Activated CD8-positive, alpha-beta memory T cell treated with anti-CD3 and anti-CD28 coated beads for 48 hours (primary cell): ENCODE measurements at regions not wholly inside any gene's neighbourhood (a gene's known extent, or its start where the extent isn't known, plus 50 kb on each side); places are given as distances from the start of the nearest gene placed in this dataset.
"Not testable (repeated sequence)": the region's sequence is repeated elsewhere in the genome, so short reads cannot be mapped to it uniquely, and the experiment has no call there.

Source experiments
- DNase-seq, 3 experiments: peaks; one replicate each; pipeline ENCODE4 v3.0.0-alpha.2; 2020; ENCODE audit warnings: low read depth in 2 of 3, low spot score in 2 of 3

DNA sequence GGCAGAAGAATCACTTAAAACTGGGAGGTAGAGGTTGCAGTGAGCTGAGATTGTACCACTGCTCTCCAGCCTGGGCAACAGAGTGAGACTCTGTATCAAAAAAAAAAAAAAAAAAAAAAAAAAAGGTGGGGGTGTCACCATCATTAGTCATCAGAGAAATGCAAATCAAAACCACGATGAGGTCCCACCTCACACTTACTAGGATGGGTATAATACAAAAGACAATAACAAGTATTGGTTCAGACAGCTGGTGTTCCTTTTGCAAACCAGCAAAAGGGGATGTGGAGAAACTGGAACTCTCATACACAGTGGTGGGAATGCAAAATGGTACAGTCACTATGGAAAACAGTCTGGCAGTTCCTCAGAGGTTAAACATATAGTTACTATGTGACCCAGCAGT, 78.7 kb upstream of the TSC22D2 start:
- DNase-seq: no peak

DNA sequence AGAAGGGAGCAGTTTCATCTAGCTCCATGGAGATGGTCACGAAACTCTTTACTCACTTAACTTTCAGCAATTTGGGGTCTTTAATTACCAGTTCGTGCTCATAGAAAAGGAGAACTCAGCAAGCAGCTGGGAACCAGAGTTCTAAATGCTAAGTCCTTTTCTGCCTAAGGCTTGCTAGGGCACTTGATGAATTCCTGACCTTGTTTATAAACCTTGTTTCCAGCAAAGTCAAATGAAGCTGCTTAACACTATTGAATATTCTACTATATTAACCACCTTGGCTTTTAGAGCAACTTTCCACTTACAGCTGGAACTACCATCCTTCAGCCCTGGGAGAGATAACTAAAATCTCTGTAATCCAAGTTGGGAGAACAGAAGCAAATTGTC, 79.5 kb upstream of the TSC22D2 start:
- DNase-seq: no peak

DNA sequence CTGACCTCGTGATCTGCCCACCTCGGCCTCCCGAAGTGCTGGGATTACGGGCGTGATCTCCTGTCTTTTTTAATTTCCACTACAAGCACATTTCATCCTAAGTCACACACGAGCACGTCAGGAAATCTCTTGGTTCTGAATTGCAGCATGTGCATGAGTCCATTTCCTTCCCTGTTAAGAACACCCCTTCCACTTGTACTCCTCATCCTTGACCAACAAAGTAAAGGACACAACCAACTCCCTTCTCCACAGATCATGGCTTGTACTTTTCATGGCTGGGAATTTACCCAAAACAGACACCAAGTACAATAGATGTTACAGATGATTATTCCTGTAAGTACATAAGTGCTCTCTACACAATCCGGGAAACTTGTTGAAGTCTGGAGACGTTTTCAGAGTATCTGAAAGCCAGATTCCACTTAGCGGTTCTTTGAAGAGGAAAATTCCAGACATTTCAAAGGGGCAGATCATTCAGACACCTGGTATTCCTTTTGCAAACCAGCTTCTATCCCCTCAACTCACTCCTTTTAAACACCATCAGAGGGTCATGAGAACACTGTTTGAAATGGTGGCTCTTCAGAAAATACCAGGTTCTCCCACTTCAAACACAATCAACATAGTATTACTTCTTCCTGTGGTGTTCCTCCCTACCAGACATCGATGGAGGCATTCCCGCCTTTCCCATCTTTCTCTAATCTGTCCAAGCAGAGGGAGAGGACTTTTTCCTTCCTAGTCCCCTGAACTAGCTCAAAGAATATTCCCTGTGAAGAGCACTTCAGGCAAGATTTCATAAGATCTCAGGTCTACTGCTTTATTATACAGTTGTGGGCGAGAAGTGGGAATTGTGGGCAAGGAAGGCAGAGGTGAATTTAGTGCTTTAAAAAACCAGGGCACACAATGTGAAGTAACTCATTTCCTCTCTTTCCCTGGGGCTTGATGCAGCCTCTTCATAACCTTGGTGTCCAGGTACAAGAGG, 80.1 kb upstream of the TSC22D2 start:
- DNase-seq: no peak

DNA sequence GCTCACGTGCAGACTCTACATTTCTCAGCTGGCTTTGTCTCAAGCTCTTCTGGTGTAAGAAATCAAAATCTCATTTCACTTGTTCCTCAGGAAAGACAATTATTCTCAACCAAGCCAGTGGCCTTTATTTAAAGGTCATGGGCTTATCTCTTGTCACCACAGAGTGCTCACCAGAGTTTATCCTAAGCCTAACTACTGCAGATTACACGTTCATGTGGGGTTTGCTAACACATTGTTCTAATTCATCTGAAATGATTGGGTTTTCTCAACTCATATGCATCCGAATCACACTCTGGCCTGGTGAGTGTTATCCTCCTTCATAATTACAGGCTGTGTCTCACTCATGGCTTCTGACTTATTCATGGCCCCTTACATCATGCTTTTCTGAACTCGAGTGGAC, 83.3 kb upstream of the TSC22D2 start:
- DNase-seq: no peak

DNA sequence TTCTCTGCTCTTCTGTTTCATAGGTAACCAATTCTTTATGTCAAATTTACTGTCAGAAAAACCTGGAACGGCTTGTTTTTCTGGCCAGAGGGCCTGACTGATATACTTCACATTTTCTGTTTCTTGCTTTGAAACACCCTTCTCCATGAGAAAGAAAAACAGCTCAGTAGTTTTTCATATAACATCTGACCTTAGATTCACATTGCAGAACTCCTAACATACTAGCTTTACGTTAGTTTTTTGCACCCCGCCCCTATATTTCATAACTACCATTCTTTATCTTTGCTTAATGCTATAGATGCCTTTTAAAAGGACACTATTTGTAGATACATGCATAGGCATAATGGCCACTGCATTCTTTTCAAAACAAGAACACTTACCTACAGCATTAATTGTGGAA, 83.9 kb upstream of the TSC22D2 start:
- no peak for DNase-seq

DNA sequence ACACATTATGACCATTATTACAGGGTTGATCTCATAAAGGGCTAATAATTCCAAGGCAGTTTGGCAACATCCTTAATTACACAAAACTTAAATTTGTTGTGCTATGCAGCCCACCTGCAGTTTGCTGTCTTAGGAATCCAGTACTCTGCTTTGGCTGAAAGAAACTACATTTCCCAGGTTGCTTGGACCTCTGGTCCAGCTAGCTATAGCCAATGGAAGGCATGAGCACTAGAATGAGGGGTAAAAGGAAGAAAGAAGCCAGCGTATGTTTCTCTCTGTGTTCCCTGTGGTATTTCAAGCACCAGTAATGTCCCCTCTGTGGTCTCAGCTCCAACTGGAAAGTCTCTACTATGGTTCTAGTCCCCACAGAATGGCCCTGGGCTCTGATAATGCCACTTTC, 84.3 kb upstream of the TSC22D2 start:
- DNase-seq: no peak

DNA sequence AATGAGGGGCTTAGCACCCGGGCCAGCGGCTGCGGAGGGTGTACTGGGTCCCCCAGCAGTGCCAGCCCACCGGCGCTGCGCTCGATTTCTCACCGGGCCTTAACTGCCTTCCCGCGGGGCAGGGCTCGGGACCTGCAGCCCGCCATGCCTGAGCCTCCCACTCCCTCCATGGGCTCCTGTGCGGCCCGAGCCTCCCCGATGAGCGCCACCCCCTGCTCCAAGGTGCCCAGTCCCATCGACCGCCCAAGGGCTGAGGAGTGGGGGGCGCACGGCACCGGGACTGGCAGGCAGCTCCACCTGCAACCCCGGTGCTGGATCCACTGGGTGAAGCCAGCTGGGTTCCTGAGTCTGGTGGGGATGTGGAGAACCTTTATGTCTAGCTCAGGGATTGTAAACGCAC, 85.0 kb upstream of the TSC22D2 start:
- not testable (repeated sequence) for DNase-seq

DNA sequence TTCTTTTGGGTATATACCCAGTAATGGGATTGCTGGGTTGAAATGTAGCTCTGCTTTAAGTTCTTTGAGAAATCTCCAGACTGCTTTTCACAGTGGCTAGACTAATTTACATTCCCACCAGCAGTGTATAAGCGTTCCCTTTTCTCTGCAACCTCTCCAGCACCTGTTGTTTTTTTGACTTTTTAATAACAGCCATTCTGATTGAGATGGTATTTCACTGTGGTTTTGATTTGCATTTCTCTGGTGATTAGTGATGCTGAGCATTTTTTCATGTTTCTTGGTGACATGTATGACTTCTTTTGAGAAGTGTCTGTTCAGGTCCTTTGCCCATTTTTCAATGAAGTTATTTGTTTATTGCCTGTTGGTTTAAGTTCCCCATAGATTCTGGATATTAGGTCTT, 87.1 kb upstream of the TSC22D2 start:
- DNase-seq: not testable (repeated sequence)

DNA sequence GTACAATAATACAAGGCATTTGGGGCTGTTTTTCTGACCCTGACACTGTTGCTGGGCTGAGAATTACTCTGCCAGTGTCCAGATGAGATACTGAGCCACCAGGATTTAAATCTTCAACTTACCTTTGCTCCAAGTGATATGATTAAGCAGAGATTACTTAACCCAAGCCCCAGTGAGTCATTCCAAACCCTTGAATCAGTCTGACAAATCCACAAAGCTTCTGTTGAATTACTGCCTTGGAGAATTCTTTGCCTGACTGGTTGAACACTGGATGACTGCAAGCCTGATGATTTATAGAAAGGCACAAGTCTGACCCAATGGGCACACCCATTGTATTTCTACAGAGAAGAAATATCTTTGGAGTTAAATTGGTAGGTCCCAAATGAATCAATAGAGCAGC, 88.2 kb upstream of the TSC22D2 start:
- no peak for DNase-seq

DNA sequence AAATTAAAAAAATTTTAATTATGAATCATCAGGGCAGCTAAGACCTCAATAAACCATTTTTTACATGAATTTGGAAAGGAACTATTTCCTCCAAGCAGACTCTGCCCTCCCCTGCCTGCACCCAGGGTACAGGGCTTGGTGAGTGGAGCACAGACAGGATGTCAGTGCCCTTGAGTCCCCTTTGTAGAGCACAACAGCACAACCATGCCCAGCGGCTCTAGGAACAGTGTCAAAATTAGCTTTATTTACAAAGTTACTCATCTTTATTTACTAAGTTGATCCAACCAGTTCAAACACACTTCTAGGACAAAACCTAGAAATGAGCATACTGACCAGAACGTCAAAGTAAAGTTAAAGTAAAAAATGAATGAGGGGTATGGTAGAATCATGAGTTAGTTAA, 90.6 kb upstream of the TSC22D2 start:
- no peak for DNase-seq

DNA sequence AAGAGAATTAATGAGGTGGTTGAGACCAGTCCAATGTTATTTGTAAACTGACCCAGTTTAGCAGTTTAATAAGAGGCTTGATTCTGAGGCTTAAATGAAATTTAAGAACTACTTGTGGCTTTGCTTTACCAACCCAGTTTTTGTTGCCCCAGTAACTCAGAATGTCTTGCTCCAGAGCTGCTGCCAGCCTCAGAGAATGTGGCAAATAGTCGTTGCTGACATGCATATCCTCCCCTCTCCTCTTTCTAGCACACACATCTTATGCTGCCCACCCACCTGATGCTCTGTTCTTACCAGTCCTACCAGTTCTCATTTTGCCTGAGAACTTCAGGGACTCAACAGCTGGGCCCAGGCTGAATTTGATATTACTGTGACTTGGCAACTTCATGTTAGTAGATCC, 92.4 kb upstream of the TSC22D2 start:
- DNase-seq: no peak

DNA sequence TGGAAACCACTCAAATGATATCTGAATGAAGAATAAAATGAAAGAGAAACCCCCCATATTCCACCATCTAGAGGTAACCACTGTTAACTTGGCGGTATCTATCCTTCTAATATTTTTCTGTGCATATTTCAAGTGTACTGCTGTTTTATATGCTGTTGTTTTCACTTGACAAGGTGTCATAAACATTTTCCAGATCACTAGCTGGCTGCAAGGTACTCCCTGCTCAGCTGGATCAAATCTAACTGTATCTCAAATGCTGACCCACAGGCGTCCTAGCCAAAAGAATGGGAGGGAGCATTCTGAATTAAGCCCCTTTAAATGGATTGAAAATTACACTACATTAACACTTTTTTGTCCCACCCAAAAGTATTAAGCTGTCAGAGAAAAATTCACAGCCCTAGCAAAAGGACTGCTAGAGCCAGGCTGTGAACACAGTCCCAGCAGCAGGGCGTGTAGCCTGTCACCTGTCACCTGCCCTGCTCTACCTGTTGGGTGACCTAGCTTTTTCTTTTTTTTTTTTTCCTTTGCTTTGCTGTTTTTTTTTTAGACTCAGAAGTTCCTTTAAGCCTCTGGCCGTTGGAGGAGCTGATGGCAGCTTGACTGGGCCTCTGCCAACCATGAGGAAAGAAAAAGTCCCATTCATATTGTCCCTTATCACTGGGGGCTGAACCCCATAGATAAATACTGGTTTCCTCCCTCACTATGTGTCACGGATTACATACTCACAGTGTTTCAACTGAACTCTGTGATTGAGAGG, 93.7 kb upstream of the TSC22D2 start:
- no peak for DNase-seq

DNA sequence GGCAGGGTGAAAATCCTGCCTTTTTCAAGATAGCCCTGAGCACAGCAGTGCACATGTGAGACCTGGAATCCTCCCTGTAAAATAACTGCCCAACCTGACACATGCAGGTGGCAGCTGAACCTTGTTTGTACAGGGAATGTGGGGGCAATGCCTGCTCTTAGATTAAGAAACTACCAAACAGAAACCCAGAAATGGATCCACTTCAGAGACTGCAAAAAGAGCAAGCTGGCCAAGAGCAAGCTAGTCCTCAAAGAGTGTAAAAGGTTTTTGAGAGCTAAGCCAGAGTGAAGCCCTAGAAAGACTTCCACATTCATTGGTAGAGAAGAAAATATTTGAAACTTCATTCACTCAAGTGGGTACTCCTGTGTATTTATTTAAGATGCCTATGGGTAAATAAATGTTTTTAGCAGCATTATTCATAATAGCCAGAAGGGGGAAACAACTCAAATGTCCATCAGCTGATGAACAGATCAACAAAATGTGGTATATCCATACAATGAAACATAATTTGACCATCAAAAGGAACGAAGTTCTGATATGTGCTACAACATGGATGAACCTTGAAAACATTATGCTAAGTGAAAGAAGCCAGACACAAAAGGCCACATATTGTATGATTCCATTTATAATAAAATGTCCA, 96.0 kb upstream of the TSC22D2 start:
- DNase-seq: no peak

DNA sequence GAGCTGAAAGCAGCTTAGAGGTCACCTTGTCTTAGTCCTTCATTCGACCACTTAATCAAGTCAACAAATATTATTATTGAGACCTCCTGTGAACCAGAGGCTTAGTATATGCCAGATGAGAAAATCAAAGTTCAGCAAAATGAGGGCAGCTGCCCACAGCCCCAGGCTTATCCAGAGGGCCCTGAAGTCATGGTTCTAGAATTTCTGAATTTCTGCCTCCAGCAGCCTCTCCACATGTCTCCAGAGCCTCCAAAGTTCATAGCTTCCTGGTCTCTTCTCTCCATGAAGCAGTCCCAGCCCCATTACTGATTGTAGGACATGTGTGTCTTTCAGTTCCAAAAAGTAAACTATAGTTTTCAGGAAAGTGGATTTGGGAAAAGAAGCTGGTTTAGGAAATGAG, 96.9 kb upstream of the TSC22D2 start:
- DNase-seq: no peak

DNA sequence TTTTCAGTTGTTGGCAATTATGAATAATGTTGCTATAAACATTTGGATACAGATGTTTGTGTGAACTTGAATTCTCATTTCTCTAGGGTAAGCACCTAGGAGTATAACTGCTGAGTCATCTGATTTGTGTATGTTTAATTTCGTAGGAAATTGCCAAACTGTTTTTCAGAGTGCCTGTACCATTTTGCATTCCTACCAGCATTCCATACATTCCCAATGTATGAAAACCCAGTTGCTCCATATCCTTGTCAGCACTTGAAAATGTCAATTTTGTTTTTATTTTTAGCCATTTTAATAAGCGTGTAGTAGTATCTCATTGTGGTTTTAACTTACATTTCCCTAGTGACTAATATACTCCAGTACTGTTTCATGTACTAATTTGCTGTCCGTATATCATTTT, 98.5 kb upstream of the TSC22D2 start:
- DNase-seq: no peak

DNA sequence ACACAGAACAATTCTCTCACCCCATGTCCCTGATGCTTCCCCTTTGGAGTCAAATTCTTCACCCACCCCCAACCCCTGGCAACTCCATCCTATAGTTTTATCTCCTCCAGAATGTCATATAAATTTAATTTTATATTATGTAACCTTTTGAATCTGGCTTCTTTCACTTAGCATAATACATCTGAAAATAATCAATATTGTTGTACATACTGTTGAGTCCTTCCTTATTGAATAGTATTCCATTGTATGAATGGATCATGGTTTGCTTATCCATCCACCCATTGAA, 98.9 kb upstream of the TSC22D2 start:
- no peak for DNase-seq

DNA sequence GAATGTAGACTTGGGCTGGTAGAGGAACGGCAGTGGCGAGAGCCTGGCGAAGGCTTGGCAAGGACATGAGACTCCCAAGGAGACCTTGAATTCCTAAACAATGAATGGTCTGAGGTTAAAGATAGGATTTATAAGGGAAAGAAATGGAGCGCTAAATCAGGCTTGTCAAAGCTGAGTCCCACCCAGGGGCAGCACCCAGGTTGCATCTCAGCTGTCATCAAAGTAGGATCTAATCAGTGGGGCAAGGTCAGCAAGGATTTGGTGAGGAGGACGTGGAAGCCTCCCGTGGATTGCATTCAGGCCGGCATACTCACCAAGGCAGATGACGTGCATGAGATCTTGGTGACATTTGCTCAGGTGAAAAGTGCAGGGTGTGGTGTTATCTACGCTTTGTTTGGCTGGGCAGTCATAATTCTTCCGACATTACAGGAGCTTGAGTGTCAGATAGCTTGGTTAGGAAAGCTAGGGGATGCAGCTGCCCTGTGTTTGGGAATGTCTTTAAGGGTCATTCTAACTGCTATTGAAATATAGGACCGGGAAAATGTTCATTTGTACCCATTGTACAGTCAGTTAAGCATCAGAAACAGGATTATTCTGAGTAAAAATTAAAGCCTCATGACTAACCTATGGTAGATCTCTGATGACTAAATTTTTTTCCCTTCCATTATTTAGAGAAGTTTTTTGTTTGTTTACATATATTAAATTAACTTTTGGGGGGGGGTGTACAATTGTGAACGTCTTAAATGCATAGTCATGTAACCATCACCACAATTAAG, 99.4 kb upstream of the TSC22D2 start:
- DNase-seq: no peak

DNA sequence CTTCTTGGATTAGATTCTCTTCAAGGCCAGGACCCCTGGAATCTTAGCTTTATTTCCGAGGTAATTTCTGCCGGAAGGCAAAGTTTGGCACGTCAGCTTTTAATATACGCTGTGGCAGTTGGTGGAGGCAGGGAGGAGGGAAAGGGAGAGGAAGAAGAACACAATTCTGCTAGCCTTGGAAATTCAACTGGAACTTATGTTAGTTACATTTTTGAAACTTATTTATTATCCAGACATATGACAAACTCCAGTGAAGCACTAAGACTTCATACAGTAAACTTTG, 100.1 kb upstream of the TSC22D2 start:
- no peak for DNase-seq

DNA sequence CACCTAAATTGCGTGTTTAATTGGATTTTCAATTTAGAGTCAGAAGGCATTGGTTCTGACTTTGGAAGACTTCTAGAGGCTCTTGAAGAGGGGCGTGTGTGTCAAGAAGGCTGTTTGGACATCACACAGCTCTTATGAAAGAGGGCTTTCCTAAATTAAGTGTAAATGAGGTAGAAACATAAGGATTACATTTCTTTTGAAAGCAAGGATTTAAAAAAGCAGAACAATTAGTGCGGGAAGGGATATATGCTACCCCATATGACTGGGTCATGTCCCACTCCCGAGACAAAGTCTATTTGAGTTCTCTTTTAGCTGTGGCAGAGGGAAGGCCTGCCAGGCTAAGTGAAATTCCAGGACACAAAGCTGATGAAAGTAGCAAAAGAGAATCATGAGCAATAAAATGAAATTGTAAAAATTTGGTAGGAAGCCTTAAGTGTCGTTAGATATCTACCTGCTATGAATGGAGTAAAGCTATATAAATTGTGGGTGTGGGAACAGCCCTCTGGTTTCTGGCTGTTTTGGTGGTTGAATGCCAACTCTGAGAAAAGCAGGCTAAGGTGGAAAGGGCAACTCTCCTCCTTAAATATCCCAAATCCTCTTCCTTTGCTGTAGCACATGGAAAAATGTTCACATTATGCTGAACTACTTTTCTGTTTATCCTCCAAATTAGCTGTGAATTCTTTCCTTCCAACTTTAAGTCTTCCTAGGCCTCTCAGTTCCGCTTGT, 100.6 kb upstream of the TSC22D2 start:
- DNase-seq: no peak

DNA sequence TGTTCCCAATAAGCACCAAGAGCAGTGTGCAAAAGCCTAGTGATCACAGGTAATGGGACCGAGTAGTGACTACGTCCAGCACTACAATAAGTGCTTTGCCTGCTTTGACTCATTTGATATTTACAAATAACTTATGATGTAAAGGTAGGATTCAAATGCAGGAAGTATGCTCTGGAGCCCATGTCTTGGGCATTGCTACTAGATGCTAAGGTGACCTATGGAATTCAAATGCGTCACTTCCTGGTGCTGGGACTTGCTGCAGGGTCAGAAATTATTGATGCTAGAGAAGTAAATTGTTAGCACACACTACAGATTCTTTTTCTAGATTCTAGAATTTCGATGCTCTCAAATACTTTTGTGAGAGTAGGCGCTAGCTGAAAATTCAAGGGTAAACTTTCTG, 101.2 kb upstream of the TSC22D2 start:
- DNase-seq: no peak

DNA sequence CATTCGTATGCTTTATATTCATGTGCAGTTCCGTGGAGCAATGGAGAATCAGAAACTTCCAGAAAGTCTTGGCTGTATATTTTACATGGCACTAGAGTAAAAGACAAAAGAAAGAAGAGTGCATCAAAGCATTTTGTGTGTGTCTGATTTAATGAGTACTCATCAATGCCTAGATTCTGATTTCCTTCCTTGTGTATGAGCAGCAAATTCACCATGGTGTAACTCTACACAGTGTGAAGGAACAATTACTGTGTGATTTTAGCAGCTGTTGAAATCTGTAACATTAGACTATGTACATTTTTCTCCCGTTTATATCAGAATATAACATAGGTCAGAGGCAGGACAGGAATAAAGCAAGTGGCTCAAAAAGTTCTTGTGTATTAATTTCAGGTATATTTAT, 102.0 kb upstream of the TSC22D2 start:
- no peak for DNase-seq
